ENCODE measurements at regions not wholly inside any gene's neighbourhood (a gene's known extent, or its start where the extent isn't known, plus 50 kb on each side); places are given as distances from the start of the nearest gene placed in this dataset.

GRCh38 chrX:155757046-155757759 lies 123.9 kb upstream of the VAMP7 start:
- H3K9me3 Mint-ChIP-seq: peaks cover 0 to 7% of the 10 kb centered on the region in 2 donors
- Histone ChIP-seq H3K9me3 (ENCODE audit: control insufficient read depth, insufficient read depth, low read length) (no peaks in the 10 kb centered on the region), H3K4me3 (ENCODE audit: low read length) (no peak overlapping the region), H3K4me1 (ENCODE audit: control insufficient read depth, insufficient read depth, low read length) (no peaks in the 10 kb centered on the region), H3K27ac (ENCODE audit: low read length) (no peak overlapping the region), H3K36me3 (ENCODE audit: control insufficient read depth, insufficient read depth, low read length) (no peaks in the 10 kb centered on the region), H3K27me3 (ENCODE audit: control insufficient read depth, insufficient read depth, low read length) (no peaks in the 10 kb centered on the region)
- H3K36me3 Mint-ChIP-seq: no peaks in the 10 kb centered on the region
- H3K27me3 Mint-ChIP-seq (ENCODE audit: low read depth in 2 of 2): peaks cover 3 to 12% of the 10 kb centered on the region in 2 donors
- DNase-seq (no peak), ATAC-seq (no peak)
- no peak for TF ChIP-seq CTCF (IDR thresholded peaks at IDR 0.05)
- H3K4me1 Mint-ChIP-seq: no peaks in the 10 kb centered on the region
- no peak overlapping the region for H3K4me3 Mint-ChIP-seq
- 63% methylated on average over 3 of the region's 3 CpGs for WGBS (ENCODE audit: insufficient coverage)
- H3K27ac Mint-ChIP-seq: no peak overlapping the region
- intact Hi-C loops (cut with micrococcal nuclease): no loop called here

- H3K27me3 ChIP-seq (ENCODE audit: control insufficient read depth, insufficient read depth, low read length): no peaks in the 10 kb centered on the region
- H3K4me3 ChIP-seq (ENCODE audit: low read length): no peak overlapping the region
- H3K27ac ChIP-seq (ENCODE audit: low read length): no peak overlapping the region
- no peak overlapping the region for H3K27ac Mint-ChIP-seq
- H3K36me3 ChIP-seq (ENCODE audit: control insufficient read depth, insufficient read depth, low read length): no peaks in the 10 kb centered on the region
- intact Hi-C loops (cut with micrococcal nuclease): no loop called here
- no peaks in the 10 kb centered on the region for H3K4me1 Mint-ChIP-seq
- H3K36me3 Mint-ChIP-seq: no peaks in the 10 kb centered on the region
- no peak overlapping the region for H3K4me3 Mint-ChIP-seq
- DNase-seq (no peak), ATAC-seq (no peak)
- H3K9me3 ChIP-seq (ENCODE audit: control insufficient read depth, insufficient read depth, low read length): no peaks in the 10 kb centered on the region
- H3K27me3 Mint-ChIP-seq (ENCODE audit: low read depth in 2 of 2): peaks cover 3 to 12% of the 10 kb centered on the region in 2 donors
- no peak for TF ChIP-seq CTCF (IDR thresholded peaks at IDR 0.05)
- H3K4me1 ChIP-seq (ENCODE audit: control insufficient read depth, insufficient read depth, low read length): no peaks in the 10 kb centered on the region
- peaks cover 0 to under 1% of the 10 kb centered on the region in 2 donors for H3K9me3 Mint-ChIP-seq
Measured at GRCh38 chrX:155755706-155756337, 125.3 kb upstream of the VAMP7 start.

- Mint-ChIP-seq H3K36me3 (no peaks in the 10 kb centered on the region), H3K27me3 (ENCODE audit: low read depth in 2 of 2) (peaks cover 0 to 15% of the 10 kb centered on the region in 2 donors), H3K27ac (no peak overlapping the region), H3K4me1 (no peaks in the 10 kb centered on the region), H3K9me3 (peaks cover 2 to 7% of the 10 kb centered on the region in 2 donors), H3K4me3 (no peak overlapping the region)
- H3K27me3 ChIP-seq (ENCODE audit: control insufficient read depth, insufficient read depth, low read length): no peaks in the 10 kb centered on the region
- intact Hi-C loops (cut with micrococcal nuclease): no loop called here
- H3K4me1 ChIP-seq (ENCODE audit: control insufficient read depth, insufficient read depth, low read length): no peaks in the 10 kb centered on the region
- no peak for TF ChIP-seq CTCF (IDR thresholded peaks at IDR 0.05)
- no peak overlapping the region for H3K4me3 ChIP-seq (ENCODE audit: low read length)
- ATAC-seq (no peak), DNase-seq (no peak)
- H3K36me3 ChIP-seq (ENCODE audit: control insufficient read depth, insufficient read depth, low read length): no peaks in the 10 kb centered on the region
- no peak overlapping the region for H3K27ac ChIP-seq (ENCODE audit: low read length)
- H3K9me3 ChIP-seq (ENCODE audit: control insufficient read depth, insufficient read depth, low read length): no peaks in the 10 kb centered on the region
Measured at GRCh38 chrX:155751131-155751530, 130.0 kb upstream of the VAMP7 start.

GRCh38 chrX:155747520-155747919 lies 133.6 kb upstream of the VAMP7 start:
- no peak overlapping the region for H3K27ac Mint-ChIP-seq
- no peaks in the 10 kb centered on the region for H3K36me3 ChIP-seq (ENCODE audit: control insufficient read depth, insufficient read depth, low read length)
- no peaks in the 10 kb centered on the region for H3K4me1 ChIP-seq (ENCODE audit: control insufficient read depth, insufficient read depth, low read length)
- 33% methylated on average over 2 of the region's 3 CpGs for WGBS (ENCODE audit: insufficient coverage)
- H3K4me3 Mint-ChIP-seq: no peak overlapping the region
- no peaks in the 10 kb centered on the region for H3K36me3 Mint-ChIP-seq
- H3K9me3 Mint-ChIP-seq: peaks cover 4 to 12% of the 10 kb centered on the region in 2 donors
- no peak overlapping the region for H3K4me3 ChIP-seq (ENCODE audit: low read length)
- H3K4me1 Mint-ChIP-seq: no peaks in the 10 kb centered on the region
- no peak for ATAC-seq
- no peak for TF ChIP-seq CTCF (IDR thresholded peaks at IDR 0.05)
- intact Hi-C loops (cut with micrococcal nuclease): no loop called here
- no peaks in the 10 kb centered on the region for H3K27me3 ChIP-seq (ENCODE audit: control insufficient read depth, insufficient read depth, low read length)
- DNase-seq: no peak
- H3K27ac ChIP-seq (ENCODE audit: low read length): no peak overlapping the region
- H3K27me3 Mint-ChIP-seq (ENCODE audit: low read depth in 2 of 2): peaks cover 0 to 11% of the 10 kb centered on the region in 2 donors
- no peaks in the 10 kb centered on the region for H3K9me3 ChIP-seq (ENCODE audit: control insufficient read depth, insufficient read depth, low read length)

Data from natural killer cell (primary cell).